Suprapubic skin (tissue), 4 donors: ENCODE measurements at regions not wholly inside any gene's neighbourhood (a gene's known extent, or its start where the extent isn't known, plus 50 kb on each side); places are given as distances from the start of the nearest gene placed in this dataset.

ENCODE experiments used
- DNase-seq, 2 donors: peaks; one replicate each; pipeline ENCODE4 v3.0.0-alpha.2; 2019; ENCODE audit warnings: low spot score in 2 of 2
- H3K27ac ChIP-seq: fragments of 200-600 bp; sonication (generic); one replicate; pipeline ENCODE4 v1.5.1; 2019
- H3K27me3 ChIP-seq: fragments of 200-600 bp; sonication (generic); one replicate; pipeline ENCODE4 v1.5.1; 2019
- H3K36me3 ChIP-seq: fragments of 200-600 bp; sonication (generic); one replicate; pipeline ENCODE4 v1.5.1; 2019
- H3K4me1 ChIP-seq: fragments of 200-600 bp; sonication (generic); one replicate; pipeline ENCODE4 v1.5.1; 2019
- H3K4me3 ChIP-seq: fragments of 200-600 bp; sonication (generic); one replicate; pipeline ENCODE4 v1.5.1; 2019; ENCODE audit warnings: mild to moderate bottlenecking
- H3K9me3 ChIP-seq: fragments of 200-600 bp; sonication (generic); one replicate; pipeline ENCODE4 v1.5.1; 2019
- EP300 ChIP-seq: sonication (generic); formaldehyde crosslinking; IDR thresholded peaks from one replicate; pipeline ENCODE4 v1.6.1; 2017; ENCODE audit warnings: antibody characterized with exemption
- POLR2A ChIP-seq, 2 donors: fragments of 450-650 bp; IDR thresholded peaks; one replicate each; pipeline ENCODE4 v1.6.1; 2017; ENCODE audit warnings: antibody characterized with exemption in 2 of 2, mild to moderate bottlenecking in 2 of 2, moderate library complexity in 2 of 2
- POLR2AphosphoS5 ChIP-seq, 3 donors: sonication (generic); formaldehyde crosslinking; IDR thresholded peaks; one replicate each; pipeline ENCODE4 v1.6.1; 2017; ENCODE audit warnings: antibody characterized with exemption in 3 of 3
- WGBS: methylation state at CpG from one replicate; pipeline ENCODE4 v1.1.5; 2018; 5-methylcytosine and 5-hydroxymethylcytosine counted together
- TF ChIP-seq, protein P1 (sequence below), 2 donors: fragments of 200-600 bp in 1 of 2; fragments of 450-650 bp in 1 of 2; sonication (generic) in 1 of 2; IDR thresholded peaks; one replicate each; pipeline ENCODE4 v1.5.1; 2016 to 2019; ENCODE audit warnings: antibody characterized with exemption in 2 of 2, mild to moderate bottlenecking in 1 of 2, moderate library complexity in 1 of 2

DNA sequence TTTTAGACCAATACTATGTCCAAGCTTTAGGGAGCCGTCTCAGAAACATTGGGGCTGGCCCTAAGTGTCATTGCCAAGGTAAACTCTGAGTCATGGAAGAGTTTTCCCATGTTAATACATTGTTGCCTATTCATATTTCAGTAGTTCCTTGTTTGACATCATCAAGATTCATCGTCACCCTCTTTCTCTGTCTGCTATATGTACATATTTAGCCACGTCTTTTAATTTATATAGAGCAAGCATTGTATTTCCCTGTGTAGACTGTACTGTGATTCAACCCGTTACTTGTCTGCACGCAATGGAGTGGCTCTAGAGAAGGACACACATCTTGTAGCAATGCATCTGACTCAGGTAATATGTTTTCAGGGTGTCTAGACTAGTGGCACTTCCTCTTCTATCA is 217.9 kb upstream of the TPK1 start:
- no peak overlapping the region for H3K4me3 ChIP-seq
- no peaks in the 10 kb centered on the region for H3K4me1 ChIP-seq
- WGBS: 82% methylated on average over 5 of the region's 5 CpGs
- no peaks in the 10 kb centered on the region for H3K27me3 ChIP-seq
- H3K9me3 ChIP-seq: peaks cover 3% of the 10 kb centered on the region
- DNase-seq: no peak
- no peaks in the 10 kb centered on the region for H3K36me3 ChIP-seq
- TF ChIP-seq, protein P1, sequence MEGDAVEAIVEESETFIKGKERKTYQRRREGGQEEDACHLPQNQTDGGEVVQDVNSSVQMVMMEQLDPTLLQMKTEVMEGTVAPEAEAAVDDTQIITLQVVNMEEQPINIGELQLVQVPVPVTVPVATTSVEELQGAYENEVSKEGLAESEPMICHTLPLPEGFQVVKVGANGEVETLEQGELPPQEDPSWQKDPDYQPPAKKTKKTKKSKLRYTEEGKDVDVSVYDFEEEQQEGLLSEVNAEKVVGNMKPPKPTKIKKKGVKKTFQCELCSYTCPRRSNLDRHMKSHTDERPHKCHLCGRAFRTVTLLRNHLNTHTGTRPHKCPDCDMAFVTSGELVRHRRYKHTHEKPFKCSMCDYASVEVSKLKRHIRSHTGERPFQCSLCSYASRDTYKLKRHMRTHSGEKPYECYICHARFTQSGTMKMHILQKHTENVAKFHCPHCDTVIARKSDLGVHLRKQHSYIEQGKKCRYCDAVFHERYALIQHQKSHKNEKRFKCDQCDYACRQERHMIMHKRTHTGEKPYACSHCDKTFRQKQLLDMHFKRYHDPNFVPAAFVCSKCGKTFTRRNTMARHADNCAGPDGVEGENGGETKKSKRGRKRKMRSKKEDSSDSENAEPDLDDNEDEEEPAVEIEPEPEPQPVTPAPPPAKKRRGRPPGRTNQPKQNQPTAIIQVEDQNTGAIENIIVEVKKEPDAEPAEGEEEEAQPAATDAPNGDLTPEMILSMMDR (IDR thresholded peaks at IDR 0.05): no peak
- TF ChIP-seq EP300: no peak
- TF ChIP-seq POLR2AphosphoS5 (IDR thresholded peaks at IDR 0.05): no peak
- no peak for TF ChIP-seq POLR2A (IDR thresholded peaks at IDR 0.05)
- H3K27ac ChIP-seq: no peak overlapping the region

DNA sequence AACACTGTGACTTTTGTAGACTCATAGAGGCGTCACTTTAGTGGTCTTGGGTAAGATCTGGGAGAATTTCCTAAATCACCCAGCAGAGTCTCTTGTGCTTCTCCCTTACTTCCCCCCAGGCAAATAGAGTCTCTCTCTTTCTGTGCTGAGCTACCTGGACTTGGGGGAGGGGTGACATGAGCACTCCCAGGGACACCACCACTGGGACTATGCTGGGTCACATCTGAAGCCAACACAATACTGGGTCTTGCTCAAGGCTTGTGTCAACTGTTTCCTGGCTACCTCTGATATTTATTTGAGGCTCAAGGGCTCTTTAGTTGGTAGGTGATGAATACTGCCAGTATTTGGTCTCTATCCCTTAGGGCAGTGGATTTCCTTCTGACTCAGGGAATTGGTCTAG is 214.6 kb upstream of the TPK1 start:
- WGBS: 75% methylated on average over 1 of the region's 1 CpG
- Histone ChIP-seq H3K4me1 (no peaks in the 10 kb centered on the region), H3K4me3 (no peak overlapping the region), H3K27ac (no peak overlapping the region), H3K36me3 (no peaks in the 10 kb centered on the region), H3K27me3 (no peaks in the 10 kb centered on the region), H3K9me3 (peaks cover 6% of the 10 kb centered on the region)
- TF ChIP-seq, protein P1 (IDR thresholded peaks at IDR 0.05): no peak
- TF ChIP-seq POLR2AphosphoS5 (IDR thresholded peaks at IDR 0.05) (no peak), POLR2A (IDR thresholded peaks at IDR 0.05) (no peak), EP300 (no peak)
- DNase-seq: no peak

DNA sequence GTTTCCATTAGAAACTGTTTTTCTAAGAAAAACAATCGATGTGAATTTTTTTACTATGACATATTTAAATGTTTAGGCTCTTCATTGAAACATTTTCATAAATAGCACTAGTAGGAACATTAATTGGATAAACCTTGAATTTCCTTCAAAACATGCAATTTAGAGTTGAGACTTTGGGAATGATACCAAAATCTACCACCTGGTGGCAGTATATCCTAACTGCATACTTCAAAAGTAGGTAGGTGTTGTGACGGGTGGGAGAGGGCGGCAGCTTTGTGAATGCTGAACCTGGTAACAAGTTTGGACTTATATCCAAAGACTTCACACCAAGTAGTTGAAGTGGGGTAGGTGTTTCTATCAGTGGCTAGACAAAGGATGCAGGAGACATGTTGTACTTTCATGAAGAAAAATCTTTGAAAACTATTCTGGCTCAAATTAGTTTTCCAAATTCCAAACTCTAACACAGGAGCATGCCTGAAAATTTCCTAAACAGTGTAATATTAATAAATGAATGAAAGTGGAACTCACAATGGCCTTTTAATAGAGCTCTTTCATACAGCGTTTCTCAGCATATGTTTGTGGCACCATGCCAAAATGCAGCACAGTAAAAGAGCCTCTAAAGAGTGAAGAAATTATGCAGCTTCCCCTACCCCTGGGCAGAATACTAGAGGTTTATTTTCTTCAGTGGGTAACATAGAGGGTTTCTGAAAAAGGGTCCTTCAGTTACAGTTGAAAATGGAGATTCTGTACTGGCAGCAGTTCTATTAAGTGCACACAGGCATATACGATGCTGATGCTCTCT is 201.0 kb upstream of the TPK1 start:
- Histone ChIP-seq H3K4me1 (no peaks in the 10 kb centered on the region), H3K27me3 (no peaks in the 10 kb centered on the region), H3K36me3 (no peaks in the 10 kb centered on the region), H3K4me3 (no peak overlapping the region), H3K9me3 (no peaks in the 10 kb centered on the region), H3K27ac (no peak overlapping the region)
- 7% methylated on average over 5 of the region's 5 CpGs for WGBS
- no peak for TF ChIP-seq POLR2A (IDR thresholded peaks at IDR 0.05)
- TF ChIP-seq, protein P1 (IDR thresholded peaks at IDR 0.05): peak in 1 of 2 donors; percentile 57
- DNase-seq: no peak

DNA sequence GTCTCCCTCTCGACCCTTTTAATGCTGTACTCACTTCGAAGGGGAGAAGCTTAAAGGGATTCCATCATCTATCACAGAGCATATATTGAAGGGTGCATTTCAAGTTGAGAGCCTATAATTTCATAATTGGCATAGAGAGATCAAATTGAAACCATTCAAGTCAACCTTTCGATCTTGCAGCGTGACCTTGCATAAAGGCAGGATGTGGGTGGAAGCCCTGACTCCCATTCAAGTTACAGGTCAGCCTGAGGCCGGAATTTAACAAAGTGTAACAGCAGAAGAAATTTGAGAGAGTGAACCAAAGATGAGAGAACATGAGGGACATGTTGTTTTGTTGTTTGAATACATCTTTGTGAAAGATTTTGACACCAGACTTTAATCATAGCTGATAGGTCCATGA is 195.3 kb upstream of the TPK1 start:
- no peaks in the 10 kb centered on the region for H3K9me3 ChIP-seq
- H3K4me1 ChIP-seq: no peaks in the 10 kb centered on the region
- no peak overlapping the region for H3K4me3 ChIP-seq
- H3K36me3 ChIP-seq: no peaks in the 10 kb centered on the region
- H3K27ac ChIP-seq: no peak overlapping the region
- H3K27me3 ChIP-seq: no peaks in the 10 kb centered on the region
- no peak for DNase-seq
- TF ChIP-seq POLR2AphosphoS5 (IDR thresholded peaks at IDR 0.05): no peak
- no peak for TF ChIP-seq POLR2A (IDR thresholded peaks at IDR 0.05)
- TF ChIP-seq, protein P1 (IDR thresholded peaks at IDR 0.05): no peak
- no peak for TF ChIP-seq EP300
- WGBS: 56% methylated on average over 5 of the region's 5 CpGs

DNA sequence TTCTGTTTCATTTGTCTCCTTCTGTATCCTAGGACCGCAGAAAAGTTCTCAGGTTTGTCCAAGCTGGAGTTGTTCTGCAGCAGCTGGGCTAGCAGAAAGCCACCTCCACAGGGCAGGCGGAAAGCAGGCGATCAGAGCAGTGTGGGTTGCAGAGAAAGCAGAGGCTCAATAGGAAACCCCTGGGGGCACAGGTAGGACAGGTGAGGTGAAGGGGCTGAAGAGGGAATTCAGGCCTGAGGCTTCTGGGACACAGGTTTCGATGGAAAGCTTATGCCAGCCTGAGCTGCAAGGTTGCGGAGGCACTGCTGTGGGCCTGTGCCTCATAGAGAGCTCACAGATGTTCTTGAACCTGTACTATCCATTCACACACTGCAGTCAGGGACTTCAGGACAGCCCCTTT is 194.9 kb upstream of the TPK1 start:
- H3K27ac ChIP-seq: no peak overlapping the region
- H3K27me3 ChIP-seq: no peaks in the 10 kb centered on the region
- 85% methylated on average over 5 of the region's 5 CpGs for WGBS
- H3K4me1 ChIP-seq: no peaks in the 10 kb centered on the region
- no peak overlapping the region for H3K4me3 ChIP-seq
- H3K36me3 ChIP-seq: no peaks in the 10 kb centered on the region
- H3K9me3 ChIP-seq: no peaks in the 10 kb centered on the region
- TF ChIP-seq POLR2A (IDR thresholded peaks at IDR 0.05) (no peak), EP300 (no peak)
- TF ChIP-seq, protein P1 (IDR thresholded peaks at IDR 0.05): no peak
- no peak for DNase-seq
